HepG2 (cell line): ENCODE measurements at regions not wholly inside any gene's neighbourhood (a gene's known extent, or its start where the extent isn't known, plus 50 kb on each side); places are given as distances from the start of the nearest gene placed in this dataset.

Source experiments
- FUBP1 ChIP-seq: sonication (generic); formaldehyde crosslinking; IDR thresholded peaks from 2 replicates; pipeline ENCODE4 v1.5.1; 2020; ENCODE audit warnings: missing genetic modification reagents, mild to moderate bottlenecking, borderline replicate concordance
- HDAC2 ChIP-seq: sonication (generic); formaldehyde crosslinking; IDR thresholded peaks from 2 replicates; pipeline ENCODE4 v1.4.0; 2020; ENCODE audit warnings: missing genetic modification reagents
- HDAC6 ChIP-seq: fragments of 200-600 bp; sonication (generic); IDR thresholded peaks from 2 replicates; pipeline ENCODE4 v1.7.0; 2017; ENCODE audit warnings: mild to moderate bottlenecking, antibody characterized with exemption, low read length, low read depth
- KDM1A ChIP-seq: IDR thresholded peaks from 2 replicates; pipeline ENCODE4 v1.6.1; 2016; ENCODE audit warnings: missing compliant biosample characterization
- KLF13 ChIP-seq: sonication (generic); formaldehyde crosslinking; IDR thresholded peaks from 2 replicates; pipeline ENCODE4 v1.4.0; 2020; ENCODE audit warnings: mild to moderate bottlenecking, missing genetic modification reagents
- MLLT10 ChIP-seq: sonication (generic); formaldehyde crosslinking; IDR thresholded peaks from 2 replicates; pipeline ENCODE4 v1.4.0; 2020; ENCODE audit warnings: missing genetic modification reagents
- MZF1 ChIP-seq: sonication (generic); formaldehyde crosslinking; IDR thresholded peaks from 2 replicates; pipeline ENCODE4 v1.8.1; 2023; ENCODE audit warnings: mild to moderate bottlenecking, missing genetic modification reagents, borderline replicate concordance
- PITX1 ChIP-seq: sonication (generic); formaldehyde crosslinking; IDR thresholded peaks from 2 replicates; pipeline ENCODE4 v1.5.1; 2020; ENCODE audit warnings: mild to moderate bottlenecking, missing genetic modification reagents
- ZNF34 ChIP-seq: sonication (generic); formaldehyde crosslinking; IDR thresholded peaks from 2 replicates; pipeline ENCODE4 v1.4.0; 2020; ENCODE audit warnings: mild to moderate bottlenecking, missing genetic modification reagents, borderline replicate concordance
- ZNF572 ChIP-seq: sonication (generic); formaldehyde crosslinking; IDR thresholded peaks from 2 replicates; pipeline ENCODE4 v1.5.1; 2020; ENCODE audit warnings: mild to moderate bottlenecking, missing genetic modification reagents
- ZNF687 ChIP-seq: sonication (generic); formaldehyde crosslinking; IDR thresholded peaks from 2 replicates; pipeline ENCODE4 v1.5.1; 2020; ENCODE audit warnings: mild to moderate bottlenecking, missing genetic modification reagents, moderate library complexity
- ZNF841 ChIP-seq: sonication (generic); formaldehyde crosslinking; IDR thresholded peaks from 2 replicates; pipeline ENCODE4 v1.8.1; 2023; ENCODE audit warnings: missing genetic modification reagents, borderline replicate concordance
- ZNF883 ChIP-seq: sonication (generic); formaldehyde crosslinking; IDR thresholded peaks from 2 replicates; pipeline ENCODE4 v1.5.1; 2020; ENCODE audit warnings: mild to moderate bottlenecking, missing genetic modification reagents; ENCODE audit errors: not compliant biosample characterization
- ZSCAN31 ChIP-seq: sonication (generic); formaldehyde crosslinking; IDR thresholded peaks from 2 replicates; pipeline ENCODE4 v1.5.0; 2020; ENCODE audit warnings: low read depth, mild to moderate bottlenecking, missing genetic modification reagents
- ZZZ3 ChIP-seq: sonication (generic); formaldehyde crosslinking; IDR thresholded peaks from 2 replicates; pipeline ENCODE4 v1.4.0; 2020; ENCODE audit warnings: missing genetic modification reagents, mild to moderate bottlenecking, borderline replicate concordance
- TF ChIP-seq, protein P1 (sequence below): IDR thresholded peaks from 2 replicates; pipeline ENCODE4 v1.4.0; 2020; ENCODE audit warnings: mild to moderate bottlenecking, missing genetic modification reagents
- TF ChIP-seq, protein P2 (sequence below): sonication (generic); formaldehyde crosslinking; IDR thresholded peaks from 2 replicates; pipeline ENCODE4 v1.5.0; 2020; ENCODE audit warnings: missing genetic modification reagents

DNA sequence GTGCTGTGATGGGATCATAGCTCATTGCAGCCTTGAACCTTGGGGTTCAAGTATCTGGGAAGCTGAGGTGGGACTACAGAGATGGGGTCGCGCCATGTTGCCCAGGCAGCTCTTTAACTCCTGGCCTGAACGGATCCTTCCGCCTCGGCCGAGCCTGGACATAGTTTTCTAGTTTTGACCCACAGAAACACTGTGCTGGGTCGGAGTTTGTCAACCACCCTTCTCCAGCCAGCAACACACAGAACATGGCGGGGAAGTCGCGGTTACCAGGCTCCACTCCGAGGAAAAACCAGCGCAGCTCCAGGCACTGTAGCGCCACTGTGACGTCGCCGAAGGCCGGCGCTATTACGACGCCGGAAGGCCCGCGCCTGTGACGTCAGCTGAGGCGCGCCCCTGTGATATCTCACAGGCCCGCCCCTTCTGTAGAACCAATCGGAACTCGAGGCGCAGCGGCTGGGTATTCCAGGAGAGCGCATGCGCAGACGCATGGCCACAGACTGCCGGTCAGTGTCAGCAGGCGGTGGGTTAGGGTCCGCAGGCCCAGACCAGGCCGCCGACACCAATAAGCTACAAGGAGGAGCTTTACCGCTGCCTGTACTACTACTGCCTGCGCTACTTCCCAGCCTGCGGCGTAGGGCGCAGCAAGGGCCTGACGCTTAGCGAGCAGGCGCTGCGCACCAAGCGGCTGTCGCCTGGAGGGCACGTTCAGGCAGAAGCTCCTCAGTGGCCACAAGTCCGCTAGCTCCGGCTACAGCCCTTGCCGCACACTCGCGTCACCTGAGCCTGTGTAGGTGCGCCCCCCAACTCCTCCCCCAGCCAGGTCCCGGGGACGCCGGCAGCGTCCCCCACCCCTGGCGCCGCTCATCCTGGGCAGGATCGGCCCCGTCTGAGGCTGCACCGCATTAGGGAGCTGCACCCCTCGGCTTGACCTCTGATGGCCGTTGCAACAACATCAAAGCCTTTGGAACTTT, 135.2 kb upstream of the KCTD7 start (continued):
- 0 out of 2 replicates have a peak, but pooled peaks have one; percentile 25 for TF ChIP-seq KLF13 (CRISPR knock-in tag)
- TF ChIP-seq ZNF687 = peak; percentile 99
- TF ChIP-seq, protein P1, sequence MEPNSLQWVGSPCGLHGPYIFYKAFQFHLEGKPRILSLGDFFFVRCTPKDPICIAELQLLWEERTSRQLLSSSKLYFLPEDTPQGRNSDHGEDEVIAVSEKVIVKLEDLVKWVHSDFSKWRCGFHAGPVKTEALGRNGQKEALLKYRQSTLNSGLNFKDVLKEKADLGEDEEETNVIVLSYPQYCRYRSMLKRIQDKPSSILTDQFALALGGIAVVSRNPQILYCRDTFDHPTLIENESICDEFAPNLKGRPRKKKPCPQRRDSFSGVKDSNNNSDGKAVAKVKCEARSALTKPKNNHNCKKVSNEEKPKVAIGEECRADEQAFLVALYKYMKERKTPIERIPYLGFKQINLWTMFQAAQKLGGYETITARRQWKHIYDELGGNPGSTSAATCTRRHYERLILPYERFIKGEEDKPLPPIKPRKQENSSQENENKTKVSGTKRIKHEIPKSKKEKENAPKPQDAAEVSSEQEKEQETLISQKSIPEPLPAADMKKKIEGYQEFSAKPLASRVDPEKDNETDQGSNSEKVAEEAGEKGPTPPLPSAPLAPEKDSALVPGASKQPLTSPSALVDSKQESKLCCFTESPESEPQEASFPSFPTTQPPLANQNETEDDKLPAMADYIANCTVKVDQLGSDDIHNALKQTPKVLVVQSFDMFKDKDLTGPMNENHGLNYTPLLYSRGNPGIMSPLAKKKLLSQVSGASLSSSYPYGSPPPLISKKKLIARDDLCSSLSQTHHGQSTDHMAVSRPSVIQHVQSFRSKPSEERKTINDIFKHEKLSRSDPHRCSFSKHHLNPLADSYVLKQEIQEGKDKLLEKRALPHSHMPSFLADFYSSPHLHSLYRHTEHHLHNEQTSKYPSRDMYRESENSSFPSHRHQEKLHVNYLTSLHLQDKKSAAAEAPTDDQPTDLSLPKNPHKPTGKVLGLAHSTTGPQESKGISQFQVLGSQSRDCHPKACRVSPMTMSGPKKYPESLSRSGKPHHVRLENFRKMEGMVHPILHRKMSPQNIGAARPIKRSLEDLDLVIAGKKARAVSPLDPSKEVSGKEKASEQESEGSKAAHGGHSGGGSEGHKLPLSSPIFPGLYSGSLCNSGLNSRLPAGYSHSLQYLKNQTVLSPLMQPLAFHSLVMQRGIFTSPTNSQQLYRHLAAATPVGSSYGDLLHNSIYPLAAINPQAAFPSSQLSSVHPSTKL (CRISPR knock-in tag) = peak; percentile 52
- no peak for TF ChIP-seq MLLT10 (CRISPR knock-in tag)
- TF ChIP-seq, protein P2, sequence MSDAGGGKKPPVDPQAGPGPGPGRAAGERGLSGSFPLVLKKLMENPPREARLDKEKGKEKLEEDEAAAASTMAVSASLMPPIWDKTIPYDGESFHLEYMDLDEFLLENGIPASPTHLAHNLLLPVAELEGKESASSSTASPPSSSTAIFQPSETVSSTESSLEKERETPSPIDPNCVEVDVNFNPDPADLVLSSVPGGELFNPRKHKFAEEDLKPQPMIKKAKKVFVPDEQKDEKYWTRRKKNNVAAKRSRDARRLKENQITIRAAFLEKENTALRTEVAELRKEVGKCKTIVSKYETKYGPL = peak; percentile 70; the same call in 1 of the 2 replicates
- TF ChIP-seq ZNF883 (CRISPR knock-in tag) = peak; percentile 96
- TF ChIP-seq HDAC6 = no peak
- TF ChIP-seq ZNF572 (CRISPR knock-in tag) = peak; percentile 85
- no peak for TF ChIP-seq ZNF34 (CRISPR knock-in tag)
- 0 out of 2 replicates have a peak, but pooled peaks have one; percentile 89 for TF ChIP-seq FUBP1 (CRISPR knock-in tag)
- no peak for TF ChIP-seq KDM1A (CRISPR knock-in tag)
- TF ChIP-seq ZSCAN31 (CRISPR knock-in tag) = peak; percentile 95
- TF ChIP-seq HDAC2 (CRISPR knock-in tag) = peak; percentile 77
- peak; percentile 97 for TF ChIP-seq MZF1 (CRISPR knock-in tag)
- peak; percentile 80 for TF ChIP-seq PITX1 (CRISPR knock-in tag)
- no peak for TF ChIP-seq ZZZ3 (CRISPR knock-in tag)
- TF ChIP-seq ZNF841 (CRISPR knock-in tag) = peak; percentile 86
